GM20431 (cell line): ENCODE measurements at regions not wholly inside any gene's neighbourhood (a gene's known extent, or its start where the extent isn't known, plus 50 kb on each side); places are given as distances from the start of the nearest gene placed in this dataset.

ENCODE experiments used
- in situ Hi-C: fragments of 300-500 bp; cut with MseI, MboI; formaldehyde crosslinking; loops from one replicate; pipeline ENCODE4 v1.15.0; 2020; ENCODE audit warnings: low sequenced_read_pairs; ENCODE audit not compliant: unreplicated experiment

DNA sequence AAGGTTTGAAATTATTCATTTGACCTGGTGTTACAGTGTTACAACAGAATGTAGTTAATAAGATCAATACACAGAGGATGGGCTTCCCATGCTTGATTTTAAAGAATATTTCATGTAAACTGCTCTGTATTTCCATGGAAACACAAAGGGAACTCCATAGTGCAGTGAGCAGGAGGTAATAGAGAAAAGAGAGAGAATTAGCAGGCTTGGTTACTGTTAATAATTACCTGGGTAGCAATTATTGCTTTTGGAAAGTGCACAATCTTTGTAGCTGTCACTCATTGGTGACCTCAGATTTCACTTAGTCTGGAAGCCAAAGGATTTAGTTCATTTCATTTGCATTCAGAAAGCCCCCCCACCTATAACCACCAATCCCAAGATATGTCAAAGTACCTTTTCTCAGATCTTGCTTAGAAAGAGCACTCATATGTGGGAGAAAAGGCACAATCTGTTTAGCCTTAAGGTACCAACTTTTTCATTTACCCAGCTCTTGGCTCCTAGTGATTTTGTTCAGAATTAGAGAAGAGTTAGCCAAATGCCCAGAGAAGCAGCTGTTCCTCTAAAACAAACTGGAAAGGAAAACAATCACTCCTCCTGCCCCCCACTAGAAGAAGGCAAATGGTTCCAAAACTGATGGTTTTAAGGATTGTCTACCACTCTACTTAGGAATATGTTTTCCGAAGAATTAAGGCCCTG is 234.5 kb upstream of the SLC24A2 start:
- in situ Hi-C loops = no loop called here

DNA sequence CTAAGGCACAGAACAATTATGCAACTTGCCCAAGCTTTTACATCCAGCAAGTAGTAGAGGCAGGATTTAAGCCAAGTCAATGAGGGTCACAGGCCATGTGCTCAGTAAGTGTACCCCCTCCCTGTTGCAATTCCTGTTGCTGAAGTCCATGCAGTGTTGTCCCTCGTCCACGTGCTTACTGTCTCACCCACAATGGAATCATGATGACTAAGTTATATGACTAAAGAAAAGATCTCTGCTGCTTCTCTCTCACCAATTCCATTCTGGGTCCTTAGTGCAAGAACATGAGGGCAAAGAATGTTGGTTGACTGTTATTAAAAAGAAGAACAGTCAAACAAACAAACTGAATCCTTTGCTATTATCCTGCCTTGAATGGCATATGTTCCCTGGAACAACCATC is 233.6 kb upstream of the SLC24A2 start:
- in situ Hi-C loops = no loop called here

DNA sequence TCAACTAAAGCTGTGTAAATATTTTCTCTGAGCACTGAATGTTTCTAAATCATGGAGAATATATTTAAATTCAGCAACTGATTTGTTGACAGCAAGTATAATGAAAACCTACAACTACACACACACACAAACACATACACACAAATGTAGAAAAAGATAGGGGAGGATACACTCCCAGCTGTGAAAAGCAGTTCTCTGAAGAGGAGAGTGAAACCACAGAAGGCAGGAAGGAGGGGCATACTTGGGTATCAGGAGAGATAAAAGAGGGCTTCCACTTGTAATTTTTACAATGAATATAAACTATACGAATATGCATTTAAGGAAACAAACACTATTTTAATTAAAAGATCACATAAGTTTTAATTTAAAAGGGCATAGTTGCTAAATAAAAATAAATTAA is 227.8 kb upstream of the SLC24A2 start:
- in situ Hi-C loops = no loop called here

DNA sequence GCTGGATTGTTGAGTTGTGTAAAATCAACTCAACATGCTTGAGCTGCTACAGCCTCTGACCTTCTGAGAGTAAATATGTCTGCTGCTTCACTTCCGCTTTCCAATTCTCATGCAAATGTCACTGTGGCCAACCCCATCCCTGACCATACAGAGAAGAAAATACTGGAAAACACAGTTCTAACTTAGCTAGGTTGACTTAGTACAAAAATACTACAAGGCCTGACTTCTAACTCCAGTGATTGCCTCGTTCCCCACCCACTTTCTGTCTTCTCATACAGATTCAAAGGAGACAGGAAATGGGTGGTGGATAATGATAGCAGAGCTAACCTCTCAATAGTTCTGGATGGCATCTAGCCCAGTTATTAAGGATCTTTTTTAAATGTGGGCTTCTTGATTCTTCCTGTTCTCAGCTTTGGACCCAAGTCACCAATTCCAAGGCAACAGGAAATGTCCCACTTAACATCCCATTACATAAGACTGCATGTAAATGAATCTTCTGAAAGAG is 226.6 kb upstream of the SLC24A2 start:
- in situ Hi-C loops = no loop called here

DNA sequence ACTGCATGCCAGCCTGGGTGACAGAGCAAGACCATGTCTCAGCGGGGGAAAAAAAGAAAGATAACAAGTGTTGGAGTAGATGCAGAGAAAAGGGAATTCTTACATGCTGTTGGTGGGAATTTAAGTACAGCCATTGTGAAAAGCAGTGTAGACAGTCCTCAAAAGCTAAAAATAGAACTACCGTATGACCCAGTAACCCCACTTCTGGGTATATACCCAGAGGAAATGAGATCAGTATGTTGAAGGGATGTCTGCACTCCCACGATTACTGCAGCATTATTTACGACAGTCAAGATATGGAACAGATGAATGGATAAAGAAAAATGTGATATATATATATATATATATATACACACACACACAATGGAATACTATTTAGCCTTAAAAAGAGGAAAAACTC is 225.3 kb upstream of the SLC24A2 start:
- in situ Hi-C loops = no loop called here

DNA sequence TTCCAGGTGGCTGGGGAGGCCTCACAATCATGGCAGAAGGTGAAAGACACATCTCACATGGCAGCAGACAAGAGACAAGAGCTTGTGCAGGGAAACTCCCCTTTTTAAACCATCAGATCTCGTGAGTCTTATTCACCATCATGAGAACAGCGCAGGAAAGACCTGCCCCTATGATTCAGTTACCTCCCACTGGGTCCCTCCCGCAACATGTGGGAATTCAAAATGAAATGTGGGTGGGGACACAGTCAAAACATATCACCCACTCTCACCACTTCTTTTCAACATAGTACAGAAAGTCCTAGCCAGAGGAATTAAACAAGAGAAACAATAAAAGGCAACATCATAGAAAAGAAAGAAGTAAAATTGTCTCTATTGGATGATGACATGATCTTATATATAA is 223.4 kb upstream of the SLC24A2 start:
- in situ Hi-C loops = no loop called here

DNA sequence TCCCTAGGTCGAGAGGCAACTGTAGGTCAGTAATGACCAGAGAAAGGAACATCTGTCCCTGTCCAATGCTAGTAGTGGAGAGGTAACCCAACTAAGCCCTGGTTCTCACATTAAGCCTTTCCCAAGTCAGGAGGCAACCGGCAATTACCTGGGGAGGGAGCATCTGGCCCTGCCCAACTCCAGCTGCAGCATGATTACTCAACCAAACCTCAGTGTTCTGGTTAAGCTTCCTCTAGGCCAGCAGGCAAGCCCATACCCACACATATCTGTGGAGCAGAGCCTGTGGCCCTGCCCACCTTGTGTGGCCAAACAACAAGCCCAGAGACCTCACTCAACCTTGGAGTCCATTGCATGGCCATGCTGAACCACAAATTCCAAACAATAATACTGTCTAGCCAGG is 220.8 kb upstream of the SLC24A2 start:
- in situ Hi-C loops = no loop called here

DNA sequence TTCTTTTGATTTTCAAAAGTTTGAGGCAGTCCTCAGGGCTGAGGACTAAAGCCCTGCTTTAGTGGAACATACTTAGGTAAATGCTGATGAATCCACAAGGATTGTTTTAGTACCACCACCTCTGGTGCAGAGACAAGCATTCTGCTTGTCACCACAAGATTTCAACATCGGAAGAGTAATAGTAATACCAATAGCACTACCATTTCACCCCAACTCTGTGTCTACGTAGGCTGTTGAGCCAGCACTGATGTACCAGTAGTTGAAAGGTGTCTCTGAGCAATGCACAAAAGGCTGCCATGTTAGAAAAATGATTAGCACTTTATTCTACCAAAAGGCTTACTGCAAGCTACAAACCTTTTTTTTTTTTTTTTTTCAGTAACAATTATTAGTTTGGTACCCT is 213.2 kb upstream of the SLC24A2 start:
- in situ Hi-C loops = no loop called here

DNA sequence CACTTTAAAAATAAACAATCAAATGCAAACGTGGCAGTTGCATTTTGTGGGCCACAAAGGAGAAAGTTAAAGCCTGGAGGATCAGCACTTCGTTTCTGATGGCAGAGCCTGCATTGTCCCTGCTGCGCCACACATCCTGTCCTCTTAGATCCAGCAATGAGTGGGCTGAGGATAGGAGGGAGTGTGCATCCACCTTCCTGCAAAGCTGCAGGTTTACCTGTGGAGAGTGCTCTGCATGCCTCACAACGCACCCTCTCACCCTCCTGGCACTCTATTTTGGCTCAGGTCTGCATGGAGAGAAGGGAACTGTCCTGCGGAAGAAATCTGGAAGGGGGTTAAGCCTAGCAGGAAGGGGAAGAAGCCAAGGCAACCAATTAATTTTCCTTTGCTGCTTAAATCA is 212.2 kb upstream of the SLC24A2 start:
- in situ Hi-C loops = no loop called here

DNA sequence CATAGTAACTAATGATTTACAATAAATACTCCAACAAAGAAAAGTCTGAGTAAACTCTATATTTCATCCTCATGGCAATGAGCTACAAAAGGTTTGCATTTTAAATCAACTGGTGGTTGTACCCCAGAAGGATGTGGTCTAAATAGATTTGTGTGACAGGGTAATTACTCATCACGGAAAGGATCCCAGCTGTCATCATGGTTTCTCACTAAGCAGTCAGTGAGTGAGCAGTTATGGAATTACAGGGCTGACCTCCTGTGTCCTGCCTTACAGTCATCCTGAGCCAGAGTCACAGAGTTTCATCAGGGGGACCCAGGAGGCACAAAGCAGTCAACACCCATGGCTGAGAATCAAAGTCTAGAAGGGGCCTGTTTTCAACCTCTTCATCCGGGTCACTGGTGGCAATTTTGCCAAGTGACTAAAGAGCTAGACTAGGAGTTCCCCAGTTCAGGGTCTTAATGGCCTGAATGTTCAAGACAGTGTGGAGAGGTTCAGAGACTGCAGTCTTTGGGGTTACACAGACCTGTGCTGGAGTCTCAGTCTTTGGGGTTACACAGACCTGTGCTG is 210.7 kb upstream of the SLC24A2 start:
- in situ Hi-C loops = no loop called here

DNA sequence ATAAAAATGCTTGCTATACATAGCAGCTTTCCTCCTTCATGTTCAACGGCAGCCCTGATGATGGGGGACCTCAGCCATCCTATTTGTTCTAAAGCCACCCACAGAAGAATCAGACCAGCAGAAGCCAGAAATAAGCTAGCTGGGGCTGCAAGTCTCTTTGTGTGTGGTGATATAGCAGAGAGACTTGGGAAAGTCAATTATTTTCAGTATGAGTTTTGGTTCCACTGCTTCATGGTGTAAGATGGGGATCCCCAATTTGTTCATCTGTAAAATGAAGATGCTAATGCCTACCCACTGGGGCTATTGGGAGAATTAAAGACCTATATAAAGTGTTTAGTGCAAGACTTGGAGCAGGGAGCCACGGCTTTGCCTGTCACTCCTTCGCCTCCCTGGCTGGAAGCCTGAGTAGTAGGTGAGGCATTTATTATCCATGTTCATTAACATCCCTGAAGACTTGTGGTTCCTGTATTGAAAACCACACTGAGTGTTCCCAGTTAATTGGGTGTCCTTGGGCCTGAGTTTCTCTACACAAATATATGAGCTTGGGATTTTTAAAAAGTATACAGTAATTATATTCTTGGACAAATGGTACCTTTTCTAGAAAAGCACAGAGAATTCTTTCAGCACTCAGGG is 210.1 kb upstream of the SLC24A2 start:
- in situ Hi-C loops = no loop called here

DNA sequence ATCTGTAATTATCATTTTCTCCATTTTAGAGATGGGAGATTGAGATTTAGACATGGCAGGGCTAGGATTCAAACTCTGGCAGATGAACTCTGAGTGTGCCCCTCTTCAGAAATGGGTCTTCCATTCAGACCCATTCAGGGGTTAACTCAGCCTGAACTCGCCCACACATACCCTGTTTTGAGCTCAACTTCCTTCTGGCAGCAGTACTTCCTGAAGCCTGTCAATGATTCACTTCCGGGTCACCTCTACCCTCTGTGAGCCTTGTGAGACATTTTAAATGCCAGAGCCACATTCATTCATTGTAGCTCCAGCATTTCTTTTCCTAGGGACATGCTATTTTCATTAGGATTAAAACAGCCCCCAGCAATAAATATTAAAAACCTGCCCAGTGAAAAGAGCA is 209.3 kb upstream of the SLC24A2 start:
- in situ Hi-C loops = no loop called here

DNA sequence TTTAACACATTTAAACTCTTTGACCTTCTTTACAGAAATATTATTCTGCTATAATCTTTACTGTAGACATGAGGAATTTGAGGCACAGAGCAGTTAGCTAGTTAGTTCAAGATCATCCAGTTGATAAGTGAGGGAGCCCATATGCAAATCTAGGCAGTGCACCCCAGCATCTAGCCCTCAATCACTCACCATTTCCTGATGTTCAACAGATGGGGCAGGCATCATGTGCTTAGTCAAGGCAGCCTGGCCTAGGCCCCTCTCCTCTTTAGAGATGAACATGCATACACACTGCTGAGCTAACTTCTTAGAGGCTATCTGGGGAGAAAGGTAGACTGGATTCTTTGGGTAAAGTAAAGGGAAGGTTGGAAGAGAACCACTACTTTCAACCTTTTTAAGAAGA is 206.8 kb upstream of the SLC24A2 start:
- in situ Hi-C loops = no loop called here

DNA sequence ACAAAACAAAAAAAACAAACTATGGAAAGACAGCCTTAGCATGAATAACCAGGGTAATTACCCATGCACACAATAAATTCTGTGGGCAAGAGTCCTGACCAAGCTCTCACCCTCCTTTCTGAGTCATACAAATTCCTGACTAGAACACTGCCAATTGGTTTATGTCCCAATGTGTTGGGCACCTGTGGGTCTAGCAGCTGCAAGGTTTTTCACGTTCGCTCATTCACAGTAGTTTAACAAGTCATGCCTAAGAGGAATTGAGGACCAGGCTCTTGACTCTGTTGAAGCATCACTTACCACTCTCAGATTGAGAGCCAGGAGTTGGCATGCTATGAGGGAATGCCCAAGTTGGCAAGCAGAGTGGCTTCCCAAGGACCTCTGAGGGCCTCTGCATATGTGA is 205.5 kb upstream of the SLC24A2 start:
- in situ Hi-C loops = no loop called here

DNA sequence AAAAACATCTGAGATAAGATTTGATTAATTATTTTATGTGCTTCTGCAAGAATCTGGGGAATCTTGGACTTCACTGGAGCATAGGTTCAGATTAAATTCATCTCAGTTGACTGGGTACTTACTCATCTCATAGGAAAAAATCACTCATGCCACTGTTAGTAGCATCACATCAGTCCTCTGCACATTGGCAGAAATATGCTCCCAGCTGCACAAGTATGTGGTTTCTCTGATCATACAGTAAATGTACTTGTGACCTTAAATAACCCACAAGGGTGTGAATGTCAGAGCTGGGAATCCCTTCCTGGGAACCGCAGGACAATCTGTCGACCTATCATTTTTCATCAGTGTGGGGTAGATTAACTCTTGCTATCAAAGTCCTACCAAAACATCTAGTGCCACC is 203.7 kb upstream of the SLC24A2 start:
- in situ Hi-C loops = no loop called here

DNA sequence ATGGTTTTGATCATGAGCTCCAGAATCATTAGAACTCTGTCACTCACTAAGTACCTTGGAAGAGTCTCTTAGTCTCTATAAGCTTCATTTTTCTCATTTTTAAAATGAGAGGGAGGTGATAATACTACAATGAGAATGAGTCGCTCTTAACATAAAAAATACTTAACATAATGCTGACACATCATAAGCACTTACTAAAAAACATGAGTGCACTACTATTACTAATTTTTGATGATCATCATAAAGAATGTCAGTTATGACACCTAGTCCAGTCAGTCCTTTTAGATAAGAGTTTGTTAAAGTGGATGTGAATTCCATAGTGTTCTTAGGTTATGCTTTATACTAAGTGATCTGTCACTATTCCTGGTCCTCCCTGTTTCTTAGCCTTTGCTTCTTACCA is 200.4 kb upstream of the SLC24A2 start:
- in situ Hi-C loops = no loop called here

DNA sequence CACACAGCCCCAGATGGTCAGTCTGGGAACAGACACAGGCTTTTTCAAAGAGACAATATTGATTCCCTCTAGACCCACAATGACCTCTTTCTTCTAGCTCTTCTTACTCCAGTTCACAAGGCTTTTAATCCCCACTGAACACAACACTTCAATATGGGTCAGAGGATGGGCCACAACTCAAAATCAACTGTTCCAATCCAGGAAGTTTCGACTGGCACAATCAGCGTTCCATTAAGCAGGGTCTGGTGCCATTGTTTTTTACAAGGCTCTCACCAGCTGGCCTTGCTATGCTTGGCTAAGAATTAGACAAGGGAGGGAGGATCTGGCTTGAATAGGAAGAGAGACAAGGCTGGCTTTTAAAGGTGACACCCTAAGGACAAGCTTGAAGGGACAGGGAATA is 199.4 kb upstream of the SLC24A2 start:
- in situ Hi-C loops = no loop called here

DNA sequence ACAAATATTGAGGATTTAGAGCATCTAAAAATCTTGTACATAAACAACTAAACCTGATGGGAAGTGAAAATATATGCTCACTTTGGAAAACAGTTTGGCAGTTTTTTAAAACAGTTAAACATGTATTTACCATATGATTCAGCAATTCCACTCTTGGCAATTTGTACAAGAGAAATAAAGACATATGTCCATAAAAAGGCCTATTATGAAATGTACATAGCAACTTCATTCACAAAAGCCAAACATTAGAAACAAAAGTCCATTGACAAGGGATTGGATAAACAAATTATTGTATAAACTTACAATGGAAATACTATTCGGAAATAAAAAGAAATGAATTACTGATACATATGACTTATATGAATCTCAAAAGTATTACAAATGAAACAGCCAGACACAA is 196.2 kb upstream of the SLC24A2 start:
- in situ Hi-C loops = no loop called here

DNA sequence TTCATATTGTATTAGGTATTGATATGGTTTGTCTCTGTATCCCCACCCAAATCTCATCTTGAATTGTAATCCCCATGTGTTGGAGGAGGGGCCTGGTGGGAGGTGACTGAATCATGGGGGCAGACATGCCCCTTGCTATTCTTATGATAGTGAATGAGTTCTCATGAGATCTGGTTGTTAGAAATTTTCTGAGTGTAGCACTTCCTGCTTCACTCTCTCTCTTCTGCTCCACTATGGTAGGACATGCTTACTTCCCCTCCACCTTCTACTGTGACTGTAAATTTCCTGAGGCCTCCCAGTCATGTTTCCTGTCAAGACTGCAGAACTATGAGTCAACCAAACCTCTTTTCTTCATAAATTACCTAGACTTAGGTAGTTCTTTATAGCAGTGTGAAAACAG is 187.4 kb upstream of the SLC24A2 start:
- in situ Hi-C loops = no loop called here

DNA sequence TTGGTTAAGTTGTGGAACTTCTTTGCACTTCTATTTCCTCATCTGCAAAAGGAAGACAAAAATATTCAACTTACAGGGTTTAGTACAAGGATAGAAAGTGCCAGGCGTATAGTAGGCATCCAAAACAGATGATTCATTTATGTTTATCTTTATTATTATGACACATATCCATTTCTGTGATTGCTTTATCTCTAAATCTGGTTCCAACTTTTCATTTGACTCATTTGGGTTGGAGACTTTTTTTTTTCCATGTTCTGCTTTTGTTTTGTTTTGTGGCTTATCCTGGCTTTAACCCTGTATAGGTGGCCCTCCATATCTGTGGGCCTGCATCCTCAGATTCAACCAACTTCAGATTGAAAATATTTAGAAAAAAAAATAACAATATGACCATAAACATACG is 186.7 kb upstream of the SLC24A2 start:
- in situ Hi-C loops = no loop called here

DNA sequence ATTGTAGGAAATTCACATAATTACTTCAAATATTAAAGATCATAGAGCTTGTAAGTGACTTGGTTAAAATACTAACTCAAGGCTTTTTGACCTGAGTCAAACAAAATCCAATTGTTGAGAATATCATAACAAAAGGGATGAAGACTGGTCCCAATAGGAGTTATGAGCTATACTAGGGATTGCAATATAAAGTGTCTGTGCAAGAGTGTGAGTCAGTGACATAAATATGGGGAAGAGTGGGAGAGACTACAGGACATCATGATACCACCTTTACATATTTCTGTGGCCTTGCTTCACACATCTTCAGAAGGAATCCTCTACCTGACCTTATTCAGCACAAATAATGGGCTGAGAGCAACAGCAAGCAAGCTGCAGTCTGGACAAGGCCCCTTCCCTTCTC is 180.9 kb upstream of the SLC24A2 start:
- in situ Hi-C loops = no loop called here
